ENCODE measurements at regions not wholly inside any gene's neighbourhood (a gene's known extent, or its start where the extent isn't known, plus 50 kb on each side); places are given as distances from the start of the nearest gene placed in this dataset.

DNA sequence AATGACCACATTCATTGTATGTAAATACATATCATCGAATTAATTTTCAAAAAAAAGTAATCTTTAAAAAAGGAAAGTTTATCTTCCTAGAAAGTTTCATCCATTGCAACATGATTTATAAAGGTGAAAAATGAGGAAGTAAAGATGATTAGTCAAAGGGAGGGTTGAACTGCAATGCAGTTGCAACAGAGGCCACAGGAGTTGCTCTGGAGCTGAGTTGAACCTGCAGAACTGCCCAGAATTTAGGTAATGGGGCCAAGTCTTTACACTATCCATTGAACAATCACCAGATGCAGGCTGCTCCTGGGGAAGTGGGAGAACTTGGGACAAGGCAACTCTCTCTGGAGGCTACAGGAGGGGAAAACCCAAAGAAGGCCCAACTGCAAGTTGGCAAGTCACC is 390.7 kb downstream of the METTL4 start:
- TF ChIP-seq, protein P1, sequence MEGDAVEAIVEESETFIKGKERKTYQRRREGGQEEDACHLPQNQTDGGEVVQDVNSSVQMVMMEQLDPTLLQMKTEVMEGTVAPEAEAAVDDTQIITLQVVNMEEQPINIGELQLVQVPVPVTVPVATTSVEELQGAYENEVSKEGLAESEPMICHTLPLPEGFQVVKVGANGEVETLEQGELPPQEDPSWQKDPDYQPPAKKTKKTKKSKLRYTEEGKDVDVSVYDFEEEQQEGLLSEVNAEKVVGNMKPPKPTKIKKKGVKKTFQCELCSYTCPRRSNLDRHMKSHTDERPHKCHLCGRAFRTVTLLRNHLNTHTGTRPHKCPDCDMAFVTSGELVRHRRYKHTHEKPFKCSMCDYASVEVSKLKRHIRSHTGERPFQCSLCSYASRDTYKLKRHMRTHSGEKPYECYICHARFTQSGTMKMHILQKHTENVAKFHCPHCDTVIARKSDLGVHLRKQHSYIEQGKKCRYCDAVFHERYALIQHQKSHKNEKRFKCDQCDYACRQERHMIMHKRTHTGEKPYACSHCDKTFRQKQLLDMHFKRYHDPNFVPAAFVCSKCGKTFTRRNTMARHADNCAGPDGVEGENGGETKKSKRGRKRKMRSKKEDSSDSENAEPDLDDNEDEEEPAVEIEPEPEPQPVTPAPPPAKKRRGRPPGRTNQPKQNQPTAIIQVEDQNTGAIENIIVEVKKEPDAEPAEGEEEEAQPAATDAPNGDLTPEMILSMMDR (IDR thresholded peaks at IDR 0.05; ENCODE audit: borderline replicate concordance, control extremely low read depth, extremely low read depth, insufficient read depth, missing control alignments): no peak
- in situ Hi-C loops (cut with MboI; ENCODE audit: low sequenced_read_pairs, unreplicated experiment): no loop called here

DNA sequence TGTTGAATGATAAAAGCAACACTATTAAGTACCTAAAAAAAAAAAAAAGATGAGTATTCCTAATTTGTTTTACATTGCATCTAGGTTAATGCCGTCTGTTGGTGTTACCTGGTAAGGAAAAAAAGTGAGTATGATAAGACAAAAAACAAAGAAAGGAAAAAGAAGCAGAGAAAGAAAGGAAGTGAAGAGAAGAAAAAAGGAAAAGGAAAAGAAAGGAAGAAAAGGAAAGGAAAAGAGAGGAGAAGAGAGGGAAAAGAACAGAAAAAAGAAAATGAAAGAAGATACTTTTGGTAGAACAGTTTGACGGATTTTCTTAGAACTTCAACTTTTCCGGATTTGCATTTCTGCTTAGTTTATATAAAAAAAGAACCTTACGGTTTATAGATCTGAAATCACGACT is 387.9 kb downstream of the METTL4 start:
- no peak for DNase-seq (ENCODE audit: low spot score)
- TF ChIP-seq, protein P1 (IDR thresholded peaks at IDR 0.05; ENCODE audit: borderline replicate concordance, control extremely low read depth, extremely low read depth, insufficient read depth, missing control alignments): no peak
- in situ Hi-C loops (cut with MboI; ENCODE audit: low sequenced_read_pairs, unreplicated experiment): no loop called here

More for the DNA sequence above, 390.7 kb downstream of the METTL4 start:
- DNase-seq (ENCODE audit: low spot score): no peak

- DNase-seq (ENCODE audit: low spot score): no peak
- in situ Hi-C loops (cut with MboI; ENCODE audit: low sequenced_read_pairs, unreplicated experiment): no loop called here
- TF ChIP-seq, protein P1 (IDR thresholded peaks at IDR 0.05; ENCODE audit: borderline replicate concordance, control extremely low read depth, extremely low read depth, insufficient read depth, missing control alignments): no peak
Measured at GRCh38 chr18:2186967-2187366, 384.3 kb downstream of the METTL4 start.

GRCh38 chr18:2188258-2188657 is 383.0 kb downstream of the METTL4 start:
- DNase-seq (ENCODE audit: low spot score): no peak
- TF ChIP-seq, protein P1 (IDR thresholded peaks at IDR 0.05; ENCODE audit: borderline replicate concordance, control extremely low read depth, extremely low read depth, insufficient read depth, missing control alignments): no peak
- in situ Hi-C loops (cut with MboI; ENCODE audit: low sequenced_read_pairs, unreplicated experiment): no loop called here

- DNase-seq (ENCODE audit: low spot score): no peak
- TF ChIP-seq, protein P1 (IDR thresholded peaks at IDR 0.05; ENCODE audit: borderline replicate concordance, control extremely low read depth, extremely low read depth, insufficient read depth, missing control alignments): no peak
- in situ Hi-C loops (cut with MboI; ENCODE audit: low sequenced_read_pairs, unreplicated experiment): no loop called here
Measured at GRCh38 chr18:2191180-2191790, 380.0 kb downstream of the METTL4 start.

DNA sequence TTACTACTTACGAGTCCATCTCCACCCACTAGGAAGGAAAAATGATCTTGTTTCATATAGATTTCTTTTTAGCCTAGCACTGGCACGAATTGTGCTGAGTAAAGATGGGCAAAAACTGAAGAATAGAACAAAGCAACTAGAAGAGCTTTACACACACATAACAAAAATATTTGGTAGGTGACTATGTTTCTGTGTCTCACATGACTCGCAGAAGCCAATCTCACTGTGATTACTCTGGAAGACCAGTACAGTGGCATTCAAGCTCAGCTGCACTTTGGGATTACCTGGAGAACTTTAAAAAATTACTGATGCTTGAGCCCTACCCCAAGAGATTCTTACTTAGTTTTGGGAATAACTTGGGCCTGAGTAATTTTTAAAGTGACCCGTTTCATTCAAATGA is 378.7 kb downstream of the METTL4 start:
- DNase-seq (ENCODE audit: low spot score): no peak
- in situ Hi-C loops (cut with MboI; ENCODE audit: low sequenced_read_pairs, unreplicated experiment): no loop called here
- TF ChIP-seq, protein P1 (IDR thresholded peaks at IDR 0.05; ENCODE audit: borderline replicate concordance, control extremely low read depth, extremely low read depth, insufficient read depth, missing control alignments): no peak
